HepG2 (cell line): ENCODE measurements at regions not wholly inside any gene's neighbourhood (a gene's known extent, or its start where the extent isn't known, plus 50 kb on each side); places are given as distances from the start of the nearest gene placed in this dataset.

Source experiments
- CENPX ChIP-seq: sonication (generic); formaldehyde crosslinking; IDR thresholded peaks from 2 replicates; pipeline ENCODE4 v1.9.0; 2021; ENCODE audit warnings: mild to moderate bottlenecking, missing genetic modification reagents, moderate library complexity
- E2F1 ChIP-seq: sonication (generic); formaldehyde crosslinking; IDR thresholded peaks from 2 replicates; pipeline ENCODE4 v1.5.0; 2020; ENCODE audit warnings: missing genetic modification reagents
- GABPA ChIP-seq, 2 experiments: IDR thresholded peaks; 2 replicates each; pipeline ENCODE4 v1.6.1; 2011 to 2016; ENCODE audit warnings: low read depth in 2 of 2, low read length in 1 of 2, missing biosample characterization in 1 of 2, missing genetic modification characterization in 1 of 2
- NFIC ChIP-seq: IDR thresholded peaks from 2 replicates; pipeline ENCODE4 v1.6.1; 2012; ENCODE audit warnings: mild to moderate bottlenecking, low read length, inconsistent platforms
- POLR2A ChIP-seq, 2 experiments: IDR thresholded peaks; 2 replicates each; pipeline ENCODE4 v1.6.1; 2011; ENCODE audit warnings: low read depth in 2 of 2, low read length in 2 of 2, mild to moderate bottlenecking in 1 of 2, moderate library complexity in 1 of 2; ENCODE audit not compliant: insufficient read depth in 1 of 2
- ZNF512 ChIP-seq: sonication (generic); formaldehyde crosslinking; IDR thresholded peaks from 2 replicates; pipeline ENCODE4 v1.4.0; 2020; ENCODE audit warnings: mild to moderate bottlenecking, missing genetic modification reagents
- ZNF740 ChIP-seq: sonication (generic); formaldehyde crosslinking; IDR thresholded peaks from 2 replicates; pipeline ENCODE4 v1.4.0; 2020; ENCODE audit warnings: missing genetic modification reagents
- ZZZ3 ChIP-seq: sonication (generic); formaldehyde crosslinking; IDR thresholded peaks from 2 replicates; pipeline ENCODE4 v1.4.0; 2020; ENCODE audit warnings: missing genetic modification reagents, mild to moderate bottlenecking, borderline replicate concordance

- TF ChIP-seq E2F1 (CRISPR knock-in tag) (no peak), GABPA (IDR thresholded peaks at IDR 0.05; ENCODE audit: low read depth, low read length) (no peak), GABPA (CRISPR knock-in tag; IDR thresholded peaks at IDR 0.05; ENCODE audit: low read depth) (no peak), ZNF512 (CRISPR knock-in tag) (no peak), POLR2A (IDR thresholded peaks at IDR 0.05; ENCODE audit: insufficient read depth in 1 of 2, low read depth in 2 of 2, low read length in 2 of 2) (no peak), NFIC (no peak), ZZZ3 (CRISPR knock-in tag) (no peak), ZNF740 (CRISPR knock-in tag) (no peak), CENPX (no peak)
Observed at GRCh38 chr15:92527197-92527596, 128.4 kb downstream of the FAM174B start.
